Inferior parietal cortex (tissue), 1 donor: ENCODE measurements at regions not wholly inside any gene's neighbourhood (a gene's known extent, or its start where the extent isn't known, plus 50 kb on each side); places are given as distances from the start of the nearest gene placed in this dataset.
A peak's percentile ranks its signal among the peaks of the same experiment; 100 is the strongest.

Source experiments
- DNase-seq: peaks from one replicate; pipeline ENCODE4 v3.0.0-alpha.2; 2016; ENCODE audit errors: extremely low spot score

GRCh38 chr1:208298593-208299269 is 54.5 kb upstream of the PLXNA2 start:
- no peak for DNase-seq

DNA sequence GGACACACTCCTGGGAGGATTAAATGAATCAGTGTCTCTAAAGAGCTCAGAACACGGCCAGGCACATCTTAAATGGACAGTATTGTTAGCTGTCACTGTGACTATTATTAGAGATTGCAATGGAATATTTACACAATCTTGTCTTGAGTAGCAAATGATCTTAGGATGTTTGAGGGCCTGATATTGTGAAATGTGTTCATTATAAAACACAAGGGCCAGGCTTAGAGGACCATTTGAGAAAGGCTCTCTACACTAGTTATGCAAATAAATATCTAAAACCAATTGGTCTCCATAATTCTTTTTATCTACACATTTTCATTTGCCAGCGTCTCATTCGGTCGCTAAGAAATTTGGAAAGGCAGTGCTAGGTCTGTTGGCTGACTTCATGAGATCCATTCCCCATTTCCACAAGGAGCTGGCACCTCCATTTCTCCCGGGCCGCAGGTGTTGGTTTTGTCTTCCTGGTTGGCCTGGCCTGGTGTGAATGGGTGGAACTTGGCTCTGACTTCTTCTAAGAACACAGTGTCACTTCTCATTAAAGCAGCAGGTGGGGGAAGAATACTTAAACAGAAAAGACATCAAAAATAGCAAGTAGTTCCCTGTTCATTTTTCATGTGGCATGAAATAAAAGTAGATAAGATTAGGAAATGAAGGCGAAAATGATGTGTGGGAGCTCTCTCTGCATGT is 56.0 kb upstream of the PLXNA2 start:
- no peak for DNase-seq

DNA sequence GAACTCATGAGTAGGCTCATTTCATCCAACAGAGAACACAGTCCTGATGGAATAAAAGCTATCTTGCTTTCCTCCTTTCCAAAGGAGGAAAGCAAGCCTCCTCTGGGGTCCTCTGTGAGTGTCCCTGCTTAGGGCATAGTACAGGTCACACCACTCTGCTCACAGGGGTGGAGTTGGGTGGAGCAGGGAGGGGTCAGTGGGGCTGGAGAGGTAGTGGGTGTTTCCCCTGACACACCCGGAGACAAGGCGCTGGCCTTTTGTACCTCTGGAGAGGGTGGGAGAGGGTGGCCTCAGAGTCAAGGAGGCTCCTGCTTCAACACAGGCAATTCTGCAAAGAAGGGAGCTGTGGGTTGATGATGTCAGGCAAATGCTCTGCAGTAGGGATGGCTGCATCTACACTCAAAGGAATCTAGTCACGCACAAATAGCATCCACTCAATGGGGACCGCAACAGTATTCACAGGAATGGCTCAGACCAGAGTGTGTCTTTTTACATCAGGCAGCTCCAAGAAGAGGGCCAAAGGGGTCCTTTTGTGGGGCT is 58.6 kb upstream of the PLXNA2 start:
- DNase-seq, result no peak

- no peak for DNase-seq
Measured at GRCh38 chr1:208303743-208304712, 59.8 kb upstream of the PLXNA2 start.

DNA sequence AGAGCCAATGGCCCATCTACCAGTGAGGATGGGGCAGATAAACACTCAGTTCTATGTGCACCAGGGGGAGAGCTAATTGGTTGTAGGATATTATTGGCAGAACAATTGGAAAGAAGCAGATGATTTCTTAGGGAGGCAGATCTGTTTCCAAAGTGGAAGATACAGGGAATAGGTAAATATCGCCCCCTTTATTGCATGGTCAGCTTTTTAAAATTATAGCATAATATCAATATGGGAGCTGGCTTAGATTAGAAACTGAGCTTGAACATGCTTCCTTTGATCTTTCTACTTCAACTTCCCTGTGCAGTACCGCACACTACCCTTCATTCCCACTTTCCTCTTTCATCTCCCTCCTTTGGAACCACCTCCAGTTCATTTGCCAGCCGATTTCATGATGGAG is 64.0 kb upstream of the PLXNA2 start:
- DNase-seq, result no peak

GRCh38 chr1:208309771-208310170 is 65.6 kb upstream of the PLXNA2 start:
- no peak for DNase-seq

GRCh38 chr1:208312706-208313105 is 68.5 kb upstream of the PLXNA2 start:
- no peak for DNase-seq

DNA sequence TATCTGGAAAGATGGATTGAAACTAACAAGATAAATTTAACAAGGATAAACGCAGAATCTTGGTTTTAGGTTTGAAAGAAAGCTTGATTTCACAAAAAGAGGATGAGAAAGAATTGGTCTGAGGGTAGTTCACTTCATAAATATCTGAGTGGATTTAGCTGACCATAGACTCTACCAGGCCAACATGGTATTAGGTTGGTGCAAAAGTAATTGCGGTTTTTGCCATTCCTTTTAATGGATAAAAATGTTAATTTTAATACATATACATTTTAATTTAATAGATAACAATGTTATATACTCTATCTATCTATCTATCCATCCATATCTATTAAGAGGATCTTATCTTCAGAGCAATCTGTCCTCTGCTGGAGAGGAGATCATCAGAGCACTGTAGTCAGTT is 70.2 kb upstream of the PLXNA2 start:
- no peak for DNase-seq

GRCh38 chr1:208318150-208318734 is 74.1 kb upstream of the PLXNA2 start:
- DNase-seq, result no peak

DNA sequence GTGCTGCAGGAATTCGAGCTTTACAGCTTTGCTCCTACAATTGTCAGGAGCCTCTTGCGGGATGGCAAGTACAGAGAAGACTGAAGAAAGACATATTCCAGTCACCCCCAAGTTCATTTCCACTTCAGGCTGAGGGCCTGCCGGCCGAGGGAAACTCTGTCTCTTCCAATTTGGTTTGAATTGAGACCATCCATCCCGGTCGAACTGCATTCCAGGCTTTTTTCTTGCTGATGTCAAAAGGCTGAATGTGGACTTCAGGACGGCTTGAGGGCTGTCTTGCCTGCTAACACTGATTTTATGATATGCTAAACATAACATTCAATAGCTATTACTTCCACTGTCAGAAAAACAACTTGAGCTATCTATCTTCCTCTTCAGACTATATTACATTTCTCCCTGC is 79.8 kb upstream of the PLXNA2 start:
- no peak for DNase-seq

DNA sequence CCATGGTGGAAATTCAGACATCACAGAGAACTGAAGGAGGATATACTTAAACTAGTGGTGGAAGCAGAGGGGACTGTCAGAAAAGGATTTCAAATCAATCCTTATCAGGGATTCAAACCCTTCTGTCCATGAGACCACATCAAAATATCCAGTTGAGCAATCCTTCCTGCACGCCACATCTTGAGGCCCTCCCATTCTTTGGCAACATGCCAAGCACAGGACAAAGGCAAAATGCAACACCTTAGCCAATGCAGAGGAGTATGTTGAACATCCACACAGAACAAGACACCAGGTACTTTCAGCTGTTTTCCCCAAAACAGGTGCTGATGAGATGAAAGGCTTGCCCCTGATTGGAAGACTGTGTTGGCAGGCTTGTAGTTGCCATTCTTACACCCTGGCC is 81.8 kb upstream of the PLXNA2 start:
- DNase-seq, result no peak

DNA sequence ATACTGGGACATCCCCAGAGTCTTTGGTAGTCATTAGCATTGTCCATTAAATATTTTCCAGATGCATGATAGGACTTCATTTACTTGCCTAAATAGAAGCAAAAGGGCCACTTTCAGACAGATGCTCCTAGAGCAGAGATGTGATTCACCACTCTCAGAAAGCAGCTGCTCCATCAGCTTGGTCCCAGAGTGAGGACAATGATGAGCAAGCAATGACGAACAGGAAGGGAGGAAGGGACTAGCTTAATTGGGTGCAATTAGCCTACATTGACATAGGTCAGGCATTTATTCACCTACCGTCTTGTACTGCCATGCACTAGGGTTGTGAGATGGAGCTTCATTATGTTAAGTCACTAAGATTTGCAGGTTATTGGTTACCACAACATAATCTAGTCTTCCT is 85.1 kb upstream of the PLXNA2 start:
- no peak for DNase-seq

DNA sequence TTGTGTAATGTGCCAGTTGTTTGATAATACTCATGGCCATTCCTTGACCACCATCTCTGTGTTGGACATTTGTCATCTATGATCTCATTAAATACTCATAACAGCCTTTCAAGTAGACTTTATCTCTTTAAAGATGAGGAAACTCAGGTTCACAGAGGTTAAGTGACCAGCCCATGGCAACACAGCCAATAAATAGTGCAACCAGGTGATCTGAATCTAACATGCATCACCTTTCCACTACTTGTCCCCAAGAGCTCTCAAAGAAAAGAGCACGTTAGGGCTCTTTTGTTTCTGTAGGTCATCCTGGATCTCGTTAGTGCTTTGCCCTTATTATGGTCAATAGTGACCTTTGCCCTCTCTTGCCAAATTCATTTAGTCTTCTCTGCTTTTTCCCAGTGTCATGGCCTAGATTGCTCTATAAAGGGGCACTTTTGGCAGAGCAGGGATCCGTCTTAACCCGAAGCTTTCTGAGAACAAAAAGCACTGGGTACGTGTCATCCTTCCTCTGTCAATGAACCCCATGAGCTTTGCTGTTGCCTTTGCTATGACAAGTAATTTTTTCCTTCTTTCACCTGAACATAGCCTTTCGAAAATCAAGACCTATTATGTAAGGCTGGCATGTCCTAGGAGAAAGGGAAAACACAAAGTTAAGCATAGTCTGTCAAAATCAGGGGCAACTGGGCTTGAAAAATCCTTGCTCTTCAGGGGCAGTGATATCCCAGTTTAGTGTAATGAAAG is 88.0 kb upstream of the PLXNA2 start:
- no peak for DNase-seq

DNA sequence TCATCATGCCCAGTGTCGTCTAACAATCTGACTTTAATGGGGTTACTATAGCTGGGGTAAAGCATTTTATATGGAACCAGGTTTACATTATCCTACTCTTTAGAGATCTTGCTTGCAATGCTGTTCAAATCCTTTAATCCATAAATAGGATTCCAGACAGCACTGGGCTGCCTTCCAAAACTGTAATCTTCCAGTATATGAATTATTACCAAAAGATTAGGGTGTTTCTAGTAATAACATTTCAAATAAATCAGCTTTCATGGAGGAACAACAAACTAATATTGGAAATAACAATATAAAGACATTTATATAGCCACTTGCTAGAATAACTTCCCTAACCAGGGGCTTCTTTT is 88.6 kb upstream of the PLXNA2 start:
- DNase-seq, result no peak

- no peak for DNase-seq
Measured at GRCh38 chr1:208333676-208334075, 89.5 kb upstream of the PLXNA2 start.

GRCh38 chr1:208335371-208336136 is 91.4 kb upstream of the PLXNA2 start:
- no peak for DNase-seq

DNA sequence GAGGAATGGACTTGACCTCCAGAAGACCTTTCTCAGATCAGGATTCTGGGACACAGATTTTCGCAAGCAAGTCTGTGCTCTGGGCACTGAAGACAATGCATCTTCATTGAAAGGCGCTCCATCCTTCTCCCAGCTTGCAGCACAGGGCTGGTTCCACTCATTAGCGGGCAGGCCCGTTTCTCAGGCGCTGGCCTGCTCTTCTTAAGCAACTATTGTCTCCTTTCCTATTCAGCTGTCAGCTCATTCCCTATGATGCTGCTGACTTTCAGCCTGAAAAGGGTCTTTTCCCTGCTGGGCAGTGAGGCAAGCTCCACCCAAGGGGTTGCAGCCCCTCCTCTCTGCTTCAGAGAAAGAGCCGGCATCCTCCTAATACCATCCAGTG is 91.9 kb upstream of the PLXNA2 start:
- DNase-seq, result no peak

GRCh38 chr1:208339911-208340310 is 95.7 kb upstream of the PLXNA2 start:
- DNase-seq, result peak; percentile 49

- no peak for DNase-seq
Measured at GRCh38 chr1:208343226-208343625, 99.0 kb upstream of the PLXNA2 start.

DNA sequence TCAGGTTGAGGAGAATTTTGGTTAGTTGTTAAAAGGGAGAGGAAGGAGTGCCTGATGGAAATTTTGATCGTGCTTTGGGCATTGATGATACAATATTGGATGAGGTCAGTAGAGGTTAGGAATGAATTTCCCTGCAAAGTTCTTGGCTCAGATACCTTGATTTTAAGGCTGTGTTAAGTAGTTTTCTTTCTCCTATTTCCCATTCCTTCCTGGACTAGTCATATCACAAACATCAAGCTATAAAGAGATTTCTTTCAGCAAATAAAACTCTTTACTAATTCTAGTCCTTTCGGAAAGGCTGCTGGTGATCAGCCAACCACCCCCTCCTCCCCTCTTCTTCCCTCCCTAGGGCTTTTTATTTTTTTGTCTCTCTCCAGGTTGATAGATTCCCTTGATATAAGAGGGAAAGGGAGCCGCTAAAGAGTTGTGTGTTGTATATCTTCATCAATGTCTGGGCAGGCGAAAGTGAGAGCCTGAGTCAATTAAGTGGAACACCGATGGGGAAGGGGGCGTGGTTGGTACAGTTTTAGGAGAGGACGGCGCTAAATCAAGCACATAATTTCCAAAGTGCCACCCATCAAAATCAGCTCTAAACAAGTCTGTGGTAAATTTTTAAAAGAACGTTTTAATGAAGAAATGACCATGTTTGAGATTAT is 100.1 kb upstream of the PLXNA2 start:
- DNase-seq, result no peak
